AG09309 (cell line): ENCODE measurements at regions not wholly inside any gene's neighbourhood (a gene's known extent, or its start where the extent isn't known, plus 50 kb on each side); places are given as distances from the start of the nearest gene placed in this dataset.

Experiments
- DNase-seq: peaks from one replicate; pipeline ENCODE4 v3.0.0-alpha.2; 2010; ENCODE audit warnings: low read depth
- H3K4me3 ChIP-seq: 2 replicates; pipeline ENCODE4 v1.5.1; 2011; ENCODE audit warnings: mild to moderate bottlenecking, low read depth, low read length, moderate library complexity; ENCODE audit not compliant: control insufficient read depth
- TF ChIP-seq, protein P1 (sequence below): IDR thresholded peaks from 2 replicates; pipeline ENCODE4 v1.5.1; 2011; ENCODE audit warnings: mild to moderate bottlenecking, low read depth, low read length, inconsistent platforms; ENCODE audit not compliant: insufficient read depth, control insufficient read depth; ENCODE audit errors: missing control alignments

DNA sequence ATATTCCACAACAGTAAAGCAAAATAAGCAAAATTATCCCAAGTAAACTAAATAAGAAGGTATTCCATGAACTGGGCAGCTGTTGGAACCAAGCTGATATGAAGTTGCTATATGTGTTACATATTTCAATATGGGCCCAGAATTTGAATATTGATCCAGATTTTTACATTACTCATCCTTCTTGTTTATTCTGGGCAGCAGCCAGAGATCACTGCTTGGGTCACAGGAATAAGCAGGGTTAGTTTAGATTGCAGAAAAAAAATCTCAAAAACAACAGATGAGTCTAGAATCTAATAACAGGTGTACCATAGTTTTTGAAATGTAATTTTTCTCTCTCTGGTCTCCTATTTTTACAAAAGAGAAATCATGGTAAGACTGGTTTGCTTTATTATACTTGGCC, 171.5 kb upstream of the NAMPT start:
- no peak for DNase-seq
- H3K4me3 ChIP-seq = no peak overlapping the region
- TF ChIP-seq, protein P1, sequence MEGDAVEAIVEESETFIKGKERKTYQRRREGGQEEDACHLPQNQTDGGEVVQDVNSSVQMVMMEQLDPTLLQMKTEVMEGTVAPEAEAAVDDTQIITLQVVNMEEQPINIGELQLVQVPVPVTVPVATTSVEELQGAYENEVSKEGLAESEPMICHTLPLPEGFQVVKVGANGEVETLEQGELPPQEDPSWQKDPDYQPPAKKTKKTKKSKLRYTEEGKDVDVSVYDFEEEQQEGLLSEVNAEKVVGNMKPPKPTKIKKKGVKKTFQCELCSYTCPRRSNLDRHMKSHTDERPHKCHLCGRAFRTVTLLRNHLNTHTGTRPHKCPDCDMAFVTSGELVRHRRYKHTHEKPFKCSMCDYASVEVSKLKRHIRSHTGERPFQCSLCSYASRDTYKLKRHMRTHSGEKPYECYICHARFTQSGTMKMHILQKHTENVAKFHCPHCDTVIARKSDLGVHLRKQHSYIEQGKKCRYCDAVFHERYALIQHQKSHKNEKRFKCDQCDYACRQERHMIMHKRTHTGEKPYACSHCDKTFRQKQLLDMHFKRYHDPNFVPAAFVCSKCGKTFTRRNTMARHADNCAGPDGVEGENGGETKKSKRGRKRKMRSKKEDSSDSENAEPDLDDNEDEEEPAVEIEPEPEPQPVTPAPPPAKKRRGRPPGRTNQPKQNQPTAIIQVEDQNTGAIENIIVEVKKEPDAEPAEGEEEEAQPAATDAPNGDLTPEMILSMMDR = no peak

DNA sequence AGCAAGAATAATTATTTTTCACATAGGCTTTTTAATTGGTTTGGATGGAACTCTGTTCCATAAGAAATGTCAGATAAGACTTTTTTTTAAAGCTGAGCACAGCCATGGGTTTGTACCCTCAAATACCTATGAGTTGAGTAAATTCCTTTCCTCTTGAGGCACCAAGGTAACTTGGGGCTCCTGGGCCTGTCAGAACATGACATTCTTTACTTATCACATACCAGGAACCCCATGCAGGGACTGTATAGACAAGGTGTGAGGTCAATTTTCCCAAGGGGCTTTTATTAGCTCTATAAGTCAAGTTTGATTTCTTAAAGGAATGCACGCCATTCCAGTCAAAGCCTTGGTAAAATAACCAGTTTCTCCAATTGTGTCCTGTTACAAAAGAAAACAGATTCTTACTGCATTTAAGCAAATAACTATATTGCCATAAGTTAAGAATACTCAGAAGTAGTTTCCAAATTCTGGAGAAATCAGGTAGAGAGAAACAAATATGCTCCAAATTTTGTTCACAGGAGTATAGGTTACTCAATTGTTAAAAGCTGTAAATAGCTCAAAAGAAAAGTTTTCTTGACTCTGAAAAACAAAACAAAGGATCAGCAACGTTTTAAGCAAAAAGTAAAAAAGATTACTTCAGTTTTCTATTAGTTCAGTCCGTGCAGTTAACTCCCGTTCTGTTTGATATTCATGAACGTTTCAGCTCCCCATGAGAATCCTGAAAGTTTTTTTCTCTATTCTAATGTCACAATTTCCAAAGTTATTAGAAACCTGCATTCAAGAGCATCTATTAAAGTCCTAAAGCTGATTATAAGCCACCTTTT, 167.5 kb upstream of the NAMPT start:
- TF ChIP-seq, protein P1 = no peak
- no peak for DNase-seq

DNA sequence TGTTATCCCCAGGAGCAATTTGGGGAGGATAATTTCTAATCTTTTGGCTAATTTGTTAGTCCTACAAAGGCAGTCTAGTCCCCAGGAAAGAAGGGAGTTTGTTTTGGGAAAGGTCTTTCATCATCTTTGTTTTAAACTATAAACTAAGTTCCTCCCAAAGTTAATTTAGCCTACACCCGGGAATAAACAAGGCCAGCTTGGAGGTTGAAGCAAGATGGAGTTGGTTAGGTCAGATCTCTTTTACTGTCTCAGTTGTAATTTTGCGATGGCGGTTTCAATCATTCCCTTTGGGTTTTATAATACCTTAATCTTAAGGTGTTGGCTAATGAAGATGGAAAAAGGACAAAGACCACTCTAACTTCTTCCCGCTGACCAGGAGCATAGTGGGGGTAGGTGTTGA, 166.4 kb upstream of the NAMPT start:
- TF ChIP-seq, protein P1 = no peak
- no peak for DNase-seq
- no peak overlapping the region for H3K4me3 ChIP-seq

More for the DNA sequence above, 167.5 kb upstream of the NAMPT start:
- H3K4me3 ChIP-seq = no peak overlapping the region

DNA sequence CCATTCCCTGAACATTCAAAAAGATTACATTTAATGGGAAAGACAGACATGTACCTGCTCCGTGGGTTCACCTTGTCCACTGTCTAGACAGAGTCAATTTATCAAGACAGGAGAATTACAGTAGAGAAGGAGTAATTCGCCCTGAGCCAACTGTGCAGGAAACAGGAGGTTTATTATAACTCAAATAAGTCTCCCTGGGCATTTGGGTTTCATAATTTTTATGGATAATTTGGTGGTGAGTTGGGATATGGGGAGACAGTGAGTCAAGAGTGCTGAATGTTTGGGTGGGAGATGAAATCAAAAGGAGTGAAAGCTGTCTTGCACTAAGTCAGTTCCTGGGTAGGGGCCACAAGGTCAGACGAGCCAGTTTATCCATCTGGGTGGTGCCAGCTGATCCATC, 165.9 kb upstream of the NAMPT start:
- no peak for DNase-seq
- TF ChIP-seq, protein P1 = no peak
- no peak overlapping the region for H3K4me3 ChIP-seq

DNA sequence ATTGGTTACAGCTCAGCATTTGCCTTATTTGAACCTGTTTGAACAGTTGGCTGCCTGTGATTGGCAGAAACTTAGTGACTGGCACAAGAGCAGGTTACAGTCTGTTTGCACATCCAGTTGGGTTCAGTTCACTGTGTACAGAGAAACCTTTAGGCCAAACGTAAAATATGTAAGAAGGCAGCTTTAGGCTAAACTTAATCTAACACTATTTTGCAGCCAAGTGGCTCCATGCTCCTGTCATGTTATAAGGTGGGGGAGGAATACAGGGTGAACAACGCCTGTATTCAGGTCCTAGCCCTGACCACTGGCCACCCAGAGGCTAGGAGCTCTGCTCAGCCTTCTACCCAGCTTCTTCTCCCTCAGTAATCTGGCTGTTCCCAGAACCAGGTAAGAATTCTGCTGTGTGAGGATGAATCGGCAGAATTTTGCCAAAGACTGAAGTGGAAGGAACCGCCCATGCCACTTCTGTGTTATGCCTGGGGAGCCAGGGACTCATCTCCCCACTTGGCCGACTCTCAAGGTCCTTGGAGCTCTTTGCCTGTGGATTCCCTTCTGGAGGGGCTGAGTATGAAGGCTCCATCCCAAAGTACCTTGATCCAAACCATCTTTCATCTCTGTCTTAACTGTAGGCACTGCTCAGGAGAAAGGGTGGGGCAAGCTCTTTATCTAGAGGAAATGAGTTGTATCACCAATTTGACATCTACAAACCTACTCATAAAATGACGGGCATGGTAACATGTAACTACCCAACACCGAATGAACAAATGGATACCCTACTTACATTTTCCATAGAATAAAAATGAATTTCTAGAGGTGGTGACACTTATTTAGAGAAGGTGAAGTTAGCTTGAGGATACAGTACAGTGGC, 164.4 kb upstream of the NAMPT start:
- no peak for DNase-seq
- no peak overlapping the region for H3K4me3 ChIP-seq
- TF ChIP-seq, protein P1 = no peak

DNA sequence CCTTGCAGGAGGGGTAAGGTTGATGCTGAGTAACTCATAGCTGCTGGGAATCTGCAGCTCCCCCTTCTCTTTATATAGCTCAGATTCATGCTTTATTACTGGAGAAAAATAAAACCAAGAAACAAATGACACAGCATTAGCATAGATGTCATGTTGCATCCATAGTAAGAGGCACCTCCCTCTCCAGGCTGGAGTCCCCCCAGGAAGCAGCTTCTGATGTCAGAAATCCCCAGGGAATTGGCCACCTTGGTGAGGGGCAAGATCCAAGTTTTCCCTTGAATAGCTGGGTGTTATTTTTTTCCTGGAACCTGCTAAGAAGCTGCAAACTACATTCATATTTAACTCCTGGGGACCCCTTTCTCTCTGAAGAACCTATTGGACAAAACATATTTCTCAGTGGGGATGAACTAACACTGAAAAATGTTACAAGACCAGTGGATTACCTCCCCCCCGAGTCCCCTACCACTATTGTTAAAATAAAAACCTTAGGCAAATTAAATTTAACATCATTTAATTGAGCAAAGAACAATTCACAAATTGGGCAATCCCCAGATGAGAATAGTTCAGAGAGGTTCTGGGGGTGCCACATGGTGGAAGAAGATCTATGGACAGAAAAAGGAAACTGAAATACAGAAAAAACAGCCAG, 163.7 kb upstream of the NAMPT start:
- TF ChIP-seq, protein P1 = no peak
- no peak for DNase-seq
- H3K4me3 ChIP-seq = no peak overlapping the region
